NCI-H526 treated with DMSO at 0.1 percent for 48 hours (cell line): ENCODE measurements at regions not wholly inside any gene's neighbourhood (a gene's known extent, or its start where the extent isn't known, plus 50 kb on each side); places are given as distances from the start of the nearest gene placed in this dataset.
A peak's percentile ranks its signal among the peaks of the same experiment; 100 is the strongest.

ENCODE experiments used
- DNase-seq: peaks from one replicate; lab custom pipeline; 2025; lab: John Stamatoyannopoulos, UW

DNA sequence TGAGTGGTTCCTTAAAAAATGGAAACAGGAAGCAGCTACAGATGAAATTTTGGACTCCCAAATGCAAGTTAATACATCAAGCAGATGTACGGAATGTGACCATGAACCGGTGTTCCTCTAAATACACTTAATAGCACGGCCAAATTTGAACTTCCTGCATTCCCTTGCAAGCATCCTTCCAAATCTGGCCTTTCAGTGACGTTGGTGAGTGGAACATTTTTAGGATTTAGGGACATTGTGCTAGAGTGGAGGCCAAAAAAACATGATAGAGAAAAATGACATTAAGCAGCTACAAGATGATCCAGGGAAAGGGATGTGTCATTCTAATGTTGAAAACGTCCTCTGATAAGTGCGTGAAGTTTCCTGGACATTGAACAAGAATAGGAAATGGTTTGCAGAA is 62.1 kb downstream of the CTAGE1 start:
- no peak for DNase-seq

DNA sequence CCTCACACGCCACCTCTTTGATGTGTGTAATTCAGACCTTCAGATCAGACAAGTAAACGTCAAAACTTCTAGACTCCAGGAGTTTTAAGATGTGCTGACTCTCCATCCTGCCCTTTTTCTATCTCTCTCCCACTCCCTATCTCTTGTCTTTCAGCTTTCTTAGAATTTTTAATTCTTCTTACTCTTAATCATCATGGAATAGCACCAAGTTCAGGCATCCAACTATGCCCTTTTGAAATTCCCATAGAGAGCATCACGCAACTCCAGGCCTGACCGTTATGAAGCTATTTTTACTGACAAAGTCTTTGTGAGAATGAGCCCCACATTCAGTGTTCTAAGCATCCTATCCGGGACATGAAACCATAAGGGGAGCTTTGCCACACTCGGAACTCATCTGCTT is 62.6 kb downstream of the CTAGE1 start:
- no peak for DNase-seq

DNA sequence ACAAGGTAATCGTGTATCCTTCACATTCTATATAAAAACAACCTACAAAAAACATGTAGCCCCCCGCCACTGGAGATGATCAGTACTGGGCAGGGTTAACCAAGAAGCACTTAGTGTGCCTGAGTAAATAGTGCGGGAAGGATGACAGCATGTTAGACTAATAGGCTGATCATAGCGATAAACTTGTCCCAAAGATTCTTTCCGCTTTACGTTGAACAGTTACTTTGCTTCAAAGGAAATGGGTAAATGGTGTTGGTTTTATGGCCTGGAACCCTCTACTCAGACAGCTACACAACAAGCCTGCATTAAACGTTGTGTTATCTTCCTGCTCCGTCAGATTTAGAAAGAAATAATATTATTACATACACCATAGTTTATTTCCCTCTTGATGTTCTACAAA is 67.7 kb downstream of the CTAGE1 start:
- DNase-seq: no peak

- no peak for DNase-seq
Measured at GRCh38 chr18:22349317-22349898, 68.3 kb downstream of the CTAGE1 start.

- DNase-seq: peak; percentile 33
Measured at GRCh38 chr18:22348521-22349316, 69.0 kb downstream of the CTAGE1 start.

DNA sequence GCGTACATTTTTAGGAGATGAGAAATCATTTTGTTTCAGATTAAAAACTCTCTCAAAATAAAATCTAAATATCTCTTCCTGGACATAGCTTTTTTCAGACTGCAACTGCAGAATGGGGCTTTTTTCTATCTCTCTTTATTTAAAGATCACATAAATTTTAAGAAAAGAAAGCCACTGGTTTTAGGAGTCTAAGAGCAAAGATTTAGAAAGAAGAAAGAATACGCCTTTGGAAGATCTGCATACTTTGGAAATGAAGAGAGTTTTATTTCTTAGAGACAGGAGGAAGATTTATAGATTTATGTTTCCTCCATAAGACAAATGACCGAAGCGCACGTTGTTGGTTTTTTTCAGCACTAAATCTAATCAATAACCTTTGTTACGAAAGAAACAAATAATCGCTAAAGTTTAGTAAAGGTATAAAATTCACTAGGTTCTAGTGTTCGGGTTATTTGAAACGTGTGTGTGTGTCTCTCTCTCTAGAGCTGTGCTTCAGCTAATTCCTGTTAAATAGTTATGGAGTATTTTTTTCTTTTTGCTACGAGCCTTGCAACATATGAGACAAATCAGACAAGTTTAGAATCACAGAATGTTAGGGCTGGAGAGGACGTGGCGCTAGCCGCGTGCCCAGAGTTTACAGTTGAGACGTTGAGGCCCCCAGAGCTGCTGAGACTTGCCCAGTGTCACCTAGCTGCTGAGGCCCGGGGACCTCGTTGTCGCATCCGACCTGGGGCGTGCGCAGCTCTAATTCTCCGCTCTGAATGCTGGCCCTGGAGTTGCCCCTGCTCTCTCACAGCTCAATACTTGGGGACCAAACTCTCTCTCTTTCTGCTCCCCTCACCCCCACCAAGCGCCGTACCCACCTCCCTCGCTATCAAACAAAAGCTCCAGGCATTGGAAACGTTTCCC is 69.9 kb downstream of the CTAGE1 start:
- peak; percentile 19 for DNase-seq

DNA sequence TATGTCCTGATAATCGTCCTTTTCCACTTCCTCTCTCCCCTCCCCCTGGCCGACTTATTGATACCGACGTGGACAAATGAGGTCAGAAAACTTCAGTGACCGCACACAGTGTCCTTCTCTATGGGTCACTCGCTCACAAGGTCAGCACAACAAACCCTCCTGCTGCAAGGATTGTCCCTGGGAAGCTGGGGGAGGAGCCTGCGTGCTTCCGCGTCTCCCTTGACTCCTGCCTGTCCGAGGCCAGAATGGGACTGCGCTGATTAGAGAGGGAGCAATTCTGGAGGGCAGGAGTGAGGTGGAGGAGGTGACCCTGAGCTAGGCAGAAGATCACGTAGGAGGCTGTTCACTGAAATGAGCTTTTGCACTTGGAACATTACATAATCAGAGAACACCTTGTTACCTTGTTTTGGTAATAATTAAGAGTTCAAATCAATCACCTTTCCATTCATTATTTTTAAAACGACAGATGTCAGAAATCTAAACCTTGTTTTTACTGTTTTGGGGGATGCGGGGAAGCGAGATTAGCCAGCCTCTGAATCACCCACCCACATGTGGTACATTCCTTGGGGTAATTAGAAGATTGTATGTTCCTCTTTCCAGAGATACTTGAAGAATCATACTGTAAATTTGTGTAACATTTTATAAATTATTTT is 70.6 kb downstream of the CTAGE1 start:
- no peak for DNase-seq

GRCh38 chr18:22346401-22346952 is 71.2 kb downstream of the CTAGE1 start:
- no peak for DNase-seq

DNA sequence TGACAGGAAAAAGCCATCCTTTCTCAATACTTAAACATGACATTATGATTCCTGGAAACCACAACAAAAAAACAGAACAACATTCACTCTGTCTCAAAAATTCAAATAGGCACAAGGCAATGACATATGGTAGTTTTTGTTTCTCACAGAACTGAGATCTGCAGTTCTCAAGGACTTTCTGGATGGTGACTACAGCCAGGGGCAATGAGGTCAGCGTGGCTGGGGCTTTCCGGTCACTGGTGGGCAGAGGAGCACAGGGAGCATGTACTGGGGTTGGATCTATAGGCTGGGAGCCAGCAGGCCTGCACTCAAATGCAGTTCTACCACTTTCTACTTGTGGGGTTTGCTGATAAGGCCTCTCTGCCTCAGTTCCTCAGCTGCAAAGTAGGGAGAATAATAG is 72.0 kb downstream of the CTAGE1 start:
- DNase-seq: no peak

DNA sequence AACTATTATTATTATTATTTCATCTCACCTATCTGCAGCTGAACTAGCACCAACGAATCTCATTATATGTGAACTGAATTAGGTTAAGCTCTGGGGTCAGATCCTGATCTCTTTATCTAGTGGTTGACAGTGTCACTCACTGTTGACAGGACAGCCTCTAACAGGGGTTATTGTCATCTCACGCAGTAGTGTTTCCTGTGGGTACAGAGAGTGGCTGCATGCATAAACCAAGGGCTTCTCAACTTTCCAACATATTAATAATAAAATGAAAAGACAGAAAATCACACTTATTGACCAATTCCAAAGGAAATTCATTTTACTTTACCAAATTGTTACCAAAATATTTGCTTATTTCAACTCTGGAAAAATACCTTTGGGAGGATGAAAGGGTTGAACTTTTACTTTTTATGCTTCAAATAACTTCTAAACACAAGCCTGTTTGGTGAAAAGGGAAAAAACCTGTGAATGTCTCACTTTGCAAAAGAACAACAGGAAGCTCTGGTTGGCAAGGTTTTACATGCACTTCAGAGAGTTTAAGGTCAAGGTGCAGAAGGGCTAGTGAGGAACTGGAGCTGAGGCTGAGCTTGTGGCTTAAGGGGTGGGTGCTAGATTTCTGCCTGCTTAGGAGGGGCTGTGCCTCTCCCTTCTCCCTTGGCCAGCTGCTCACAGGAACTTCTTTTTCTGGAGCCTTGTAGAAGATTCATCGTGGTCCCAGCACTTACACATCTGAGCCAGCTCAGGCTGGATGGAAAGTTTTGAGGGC is 72.6 kb downstream of the CTAGE1 start:
- DNase-seq: no peak

DNA sequence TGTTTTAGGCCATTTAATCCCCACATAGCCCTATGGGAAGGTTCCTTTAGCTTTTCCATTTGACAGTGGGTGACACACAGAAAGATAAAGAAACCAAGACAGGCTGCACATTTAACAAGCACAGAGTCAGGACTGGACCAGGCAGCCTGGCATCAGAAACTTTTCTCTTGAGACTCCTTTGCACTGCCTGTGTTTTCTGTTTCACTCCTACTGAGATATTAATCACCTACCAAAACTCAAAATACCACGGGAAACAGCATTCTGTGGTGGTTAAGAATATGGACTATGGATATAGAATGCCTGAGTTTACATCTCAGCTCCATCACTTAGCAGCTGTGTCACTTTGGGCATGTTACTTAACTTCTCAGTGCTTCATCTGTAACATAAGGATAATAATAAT is 73.3 kb downstream of the CTAGE1 start:
- no peak for DNase-seq

DNA sequence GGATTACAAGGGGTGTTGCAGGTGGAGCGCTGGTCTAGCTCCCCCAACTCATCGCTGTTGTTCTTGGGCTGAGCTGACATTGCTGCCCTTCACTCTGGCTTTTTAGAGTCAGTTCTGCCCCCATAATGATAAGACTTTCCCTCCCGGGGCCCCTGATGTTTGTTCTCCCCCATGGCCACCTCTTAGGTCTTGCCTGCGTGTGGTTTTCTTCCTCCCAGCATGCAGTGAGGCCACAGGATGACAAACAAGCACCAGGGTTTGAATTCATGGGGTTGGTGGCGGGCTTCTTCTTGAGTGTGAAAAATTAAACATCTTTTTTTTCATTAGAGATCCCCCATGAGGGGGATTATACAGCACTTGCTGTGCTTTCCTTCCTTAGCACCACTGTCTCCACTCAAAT is 74.1 kb downstream of the CTAGE1 start:
- no peak for DNase-seq

- no peak for DNase-seq
Measured at GRCh38 chr18:22342625-22343024, 75.1 kb downstream of the CTAGE1 start.

DNA sequence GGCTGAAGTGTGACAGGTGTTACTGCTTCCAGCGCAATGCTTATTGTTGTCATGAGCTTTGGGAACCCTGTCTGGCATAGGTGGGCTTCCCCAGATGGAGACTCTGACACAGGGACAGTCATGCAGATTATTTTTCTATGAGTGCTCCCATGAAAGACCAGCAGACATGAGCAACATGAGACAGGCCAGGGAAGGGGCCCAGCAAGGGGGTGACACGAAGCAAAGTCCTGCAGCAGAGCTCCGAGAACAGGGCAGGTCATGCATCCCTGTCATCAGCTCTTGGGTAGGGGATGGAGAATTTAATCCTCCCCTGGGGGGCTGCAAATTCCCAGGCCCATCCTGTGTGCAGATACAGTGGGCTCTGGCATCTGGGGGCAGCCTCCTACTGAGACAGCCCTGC is 77.4 kb downstream of the CTAGE1 start:
- DNase-seq: no peak

DNA sequence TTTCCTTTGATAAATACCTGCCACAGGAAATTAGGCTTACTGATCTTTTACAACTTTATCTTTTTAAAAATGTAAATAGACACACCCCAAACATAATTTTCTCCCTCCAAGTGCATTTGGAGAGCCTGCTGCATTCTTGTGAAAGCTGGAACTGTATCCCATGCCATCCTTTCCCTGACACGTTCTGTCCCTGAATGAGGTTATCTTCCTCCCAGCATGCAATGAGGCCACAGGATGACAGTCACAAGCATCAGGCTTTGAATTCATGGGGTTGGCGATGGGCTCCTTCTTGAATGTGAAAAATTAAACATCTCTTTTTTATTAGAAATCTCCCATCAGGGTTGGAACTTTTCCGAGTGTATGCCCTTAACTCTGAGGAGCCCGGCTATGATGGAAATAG is 77.8 kb downstream of the CTAGE1 start:
- DNase-seq: no peak

- DNase-seq: no peak
Measured at GRCh38 chr18:22337833-22338232, 79.9 kb downstream of the CTAGE1 start.

- DNase-seq: no peak
Measured at GRCh38 chr18:22337306-22337705, 80.4 kb downstream of the CTAGE1 start.

DNA sequence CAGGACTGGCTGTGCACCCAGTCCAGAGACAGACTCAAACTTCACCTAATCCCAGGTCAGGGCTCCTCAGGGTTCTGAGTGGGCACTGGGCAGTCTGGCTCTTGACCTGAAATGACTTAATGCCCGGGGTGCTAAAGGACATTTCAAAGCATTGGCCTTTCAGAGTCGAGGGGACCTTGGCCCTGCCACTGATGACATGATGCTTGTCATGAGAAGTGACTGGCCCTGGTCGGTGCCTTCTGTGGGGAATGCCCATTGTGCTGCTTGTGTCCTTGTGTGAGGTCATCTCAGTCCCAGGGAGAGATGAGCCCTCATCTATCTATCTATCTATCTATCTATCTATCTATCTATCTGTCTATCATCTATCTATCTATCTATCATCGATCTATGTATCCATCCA is 81.3 kb downstream of the CTAGE1 start:
- DNase-seq: no peak

DNA sequence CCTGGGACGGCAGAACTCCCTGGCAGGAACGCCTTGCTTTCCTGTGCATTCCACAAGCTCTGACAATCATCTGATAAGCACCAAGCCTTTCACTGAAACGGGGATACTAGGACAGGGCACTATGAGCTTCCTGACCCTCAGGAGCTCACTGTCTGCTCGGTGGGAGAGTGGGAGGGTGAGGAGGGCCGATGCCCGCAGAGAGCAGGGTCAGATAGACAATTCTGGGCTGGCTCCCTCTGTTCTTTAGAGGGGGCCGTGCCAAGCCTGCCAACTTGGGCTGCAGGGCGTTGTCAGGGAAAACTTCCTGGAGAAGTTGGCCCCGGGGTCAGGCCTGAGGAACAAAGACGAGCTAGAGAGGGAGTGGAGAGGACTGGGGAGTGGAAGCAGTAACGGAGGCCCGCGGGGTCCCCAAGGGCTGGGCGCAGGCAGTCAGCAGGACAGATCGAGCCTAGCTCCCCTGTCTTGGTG is 82.0 kb downstream of the CTAGE1 start:
- no peak for DNase-seq

GRCh38 chr18:22334567-22334966 is 83.1 kb downstream of the CTAGE1 start:
- no peak for DNase-seq

DNA sequence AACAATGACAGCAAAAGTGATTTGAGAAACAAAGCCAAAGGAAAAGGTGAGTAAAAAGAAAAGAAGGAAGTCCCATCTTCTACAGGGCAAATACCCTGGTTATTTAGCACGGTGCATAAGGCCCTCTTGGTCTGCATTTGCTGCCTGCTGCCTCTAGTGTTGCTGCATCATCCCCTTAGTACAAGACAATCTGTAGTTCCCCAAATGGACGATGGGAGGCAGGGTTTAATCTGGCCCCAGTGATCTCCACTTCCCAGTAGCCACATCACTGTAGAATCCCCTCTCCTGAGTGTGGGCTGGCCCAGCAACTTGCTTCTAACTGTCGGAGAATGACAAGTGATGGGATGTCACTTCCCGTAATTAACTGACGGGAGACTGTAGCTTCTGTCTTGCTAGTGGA is 85.1 kb downstream of the CTAGE1 start:
- no peak for DNase-seq
